PC-3 (cell line): ENCODE measurements at regions not wholly inside any gene's neighbourhood (a gene's known extent, or its start where the extent isn't known, plus 50 kb on each side); places are given as distances from the start of the nearest gene placed in this dataset.

ENCODE experiments used
- EZH2phosphoT487 ChIP-seq: fragments of 300-600 bp; sonication (generic); IDR thresholded peaks from 2 replicates; pipeline ENCODE4 v1.6.1; 2018; ENCODE audit warnings: mild to moderate bottlenecking, antibody characterized with exemption, low read length, borderline replicate concordance
- TF ChIP-seq, protein P1 (sequence below): fragments of 300-600 bp; sonication (generic); conservative IDR thresholded peaks from 2 replicates; pipeline ENCODE4 v1.5.1; 2017; ENCODE audit warnings: antibody characterized with exemption, low read depth, mild to moderate bottlenecking, low read length

GRCh38 chr4:121567748-121568147 lies 129.0 kb downstream of the ANXA5 start:
- no peak for TF ChIP-seq EZH2phosphoT487
- TF ChIP-seq, protein P1, sequence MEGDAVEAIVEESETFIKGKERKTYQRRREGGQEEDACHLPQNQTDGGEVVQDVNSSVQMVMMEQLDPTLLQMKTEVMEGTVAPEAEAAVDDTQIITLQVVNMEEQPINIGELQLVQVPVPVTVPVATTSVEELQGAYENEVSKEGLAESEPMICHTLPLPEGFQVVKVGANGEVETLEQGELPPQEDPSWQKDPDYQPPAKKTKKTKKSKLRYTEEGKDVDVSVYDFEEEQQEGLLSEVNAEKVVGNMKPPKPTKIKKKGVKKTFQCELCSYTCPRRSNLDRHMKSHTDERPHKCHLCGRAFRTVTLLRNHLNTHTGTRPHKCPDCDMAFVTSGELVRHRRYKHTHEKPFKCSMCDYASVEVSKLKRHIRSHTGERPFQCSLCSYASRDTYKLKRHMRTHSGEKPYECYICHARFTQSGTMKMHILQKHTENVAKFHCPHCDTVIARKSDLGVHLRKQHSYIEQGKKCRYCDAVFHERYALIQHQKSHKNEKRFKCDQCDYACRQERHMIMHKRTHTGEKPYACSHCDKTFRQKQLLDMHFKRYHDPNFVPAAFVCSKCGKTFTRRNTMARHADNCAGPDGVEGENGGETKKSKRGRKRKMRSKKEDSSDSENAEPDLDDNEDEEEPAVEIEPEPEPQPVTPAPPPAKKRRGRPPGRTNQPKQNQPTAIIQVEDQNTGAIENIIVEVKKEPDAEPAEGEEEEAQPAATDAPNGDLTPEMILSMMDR, result no peak
